Osteocyte (in vitro differentiated cells): ENCODE measurements at regions not wholly inside any gene's neighbourhood (a gene's known extent, or its start where the extent isn't known, plus 50 kb on each side); places are given as distances from the start of the nearest gene placed in this dataset.

Experiments
- DNase-seq: peaks from one replicate; pipeline ENCODE4 v3.0.0; 2021; ENCODE audit warnings: mixed read lengths; ENCODE audit not compliant: unreplicated experiment; ENCODE audit errors: extremely low spot score
- H3K27ac Mint-ChIP-seq: one replicate; pipeline ENCODE4 v1.8.0; 2021; ENCODE audit warnings: mild to moderate bottlenecking, mixed read lengths; ENCODE audit not compliant: unreplicated experiment
- H3K27me3 Mint-ChIP-seq: one replicate; pipeline ENCODE4 v1.8.0; 2021; ENCODE audit warnings: mixed read lengths; ENCODE audit not compliant: unreplicated experiment
- H3K36me3 Mint-ChIP-seq: one replicate; pipeline ENCODE4 v1.8.0; 2021; ENCODE audit warnings: mixed read lengths; ENCODE audit not compliant: unreplicated experiment
- H3K4me1 Mint-ChIP-seq: one replicate; pipeline ENCODE4 v1.8.0; 2021; ENCODE audit warnings: mixed read lengths; ENCODE audit not compliant: unreplicated experiment
- H3K4me3 Mint-ChIP-seq: one replicate; pipeline ENCODE4 v1.8.0; 2021; ENCODE audit warnings: mild to moderate bottlenecking, moderate library complexity, mixed read lengths; ENCODE audit not compliant: unreplicated experiment
- H3K9me3 Mint-ChIP-seq: one replicate; pipeline ENCODE4 v1.8.0; 2021; ENCODE audit warnings: mixed read lengths; ENCODE audit not compliant: unreplicated experiment
- TF ChIP-seq, protein P1 (sequence below): fragments of 200-600 bp; sonication (generic); IDR thresholded peaks from 2 replicates; pipeline ENCODE4 v1.5.0; 2021; ENCODE audit warnings: antibody characterized with exemption, mild to moderate bottlenecking, moderate library complexity

DNA sequence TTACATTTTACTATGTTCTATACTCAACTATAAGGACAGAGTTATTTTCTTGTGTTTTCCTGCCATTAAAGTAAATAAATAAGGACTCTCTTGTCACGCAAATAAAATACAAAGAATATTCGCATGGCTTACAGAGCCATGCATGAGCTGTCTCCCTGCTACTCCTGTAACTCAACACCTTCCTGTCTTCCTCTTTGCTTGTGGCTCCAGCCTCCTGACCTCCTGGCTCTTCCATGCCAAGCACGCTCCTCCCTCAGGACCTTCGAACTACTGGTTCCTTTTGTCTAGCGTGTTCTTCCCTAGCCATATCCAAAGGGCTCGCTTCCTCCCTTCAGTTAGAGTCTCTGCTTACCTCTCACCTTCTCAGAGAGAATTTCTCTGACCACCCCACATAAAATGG lies 124.3 kb upstream of the TMC3 start:
- no peak overlapping the region for H3K27ac Mint-ChIP-seq
- TF ChIP-seq, protein P1, sequence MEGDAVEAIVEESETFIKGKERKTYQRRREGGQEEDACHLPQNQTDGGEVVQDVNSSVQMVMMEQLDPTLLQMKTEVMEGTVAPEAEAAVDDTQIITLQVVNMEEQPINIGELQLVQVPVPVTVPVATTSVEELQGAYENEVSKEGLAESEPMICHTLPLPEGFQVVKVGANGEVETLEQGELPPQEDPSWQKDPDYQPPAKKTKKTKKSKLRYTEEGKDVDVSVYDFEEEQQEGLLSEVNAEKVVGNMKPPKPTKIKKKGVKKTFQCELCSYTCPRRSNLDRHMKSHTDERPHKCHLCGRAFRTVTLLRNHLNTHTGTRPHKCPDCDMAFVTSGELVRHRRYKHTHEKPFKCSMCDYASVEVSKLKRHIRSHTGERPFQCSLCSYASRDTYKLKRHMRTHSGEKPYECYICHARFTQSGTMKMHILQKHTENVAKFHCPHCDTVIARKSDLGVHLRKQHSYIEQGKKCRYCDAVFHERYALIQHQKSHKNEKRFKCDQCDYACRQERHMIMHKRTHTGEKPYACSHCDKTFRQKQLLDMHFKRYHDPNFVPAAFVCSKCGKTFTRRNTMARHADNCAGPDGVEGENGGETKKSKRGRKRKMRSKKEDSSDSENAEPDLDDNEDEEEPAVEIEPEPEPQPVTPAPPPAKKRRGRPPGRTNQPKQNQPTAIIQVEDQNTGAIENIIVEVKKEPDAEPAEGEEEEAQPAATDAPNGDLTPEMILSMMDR = no peak

DNA sequence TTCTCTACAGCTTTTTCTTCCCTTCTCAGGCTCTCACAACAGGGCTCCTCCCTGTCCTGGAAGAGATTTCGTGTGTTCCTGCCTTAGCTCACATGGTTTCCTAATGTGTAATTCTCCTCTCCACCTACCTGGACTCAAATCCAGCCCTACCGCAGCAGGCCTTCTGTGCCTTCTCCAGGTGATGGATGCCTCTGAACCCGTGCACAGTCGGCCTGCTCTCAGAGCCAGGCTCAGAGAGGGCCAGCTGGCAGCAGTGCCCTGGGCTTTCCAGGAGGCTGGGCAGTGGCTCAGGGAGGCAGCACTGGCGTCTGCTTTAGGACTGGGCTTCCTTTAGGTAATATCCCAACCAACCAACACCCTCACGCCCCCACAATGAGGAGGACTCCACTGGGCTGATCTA lies 123.2 kb upstream of the TMC3 start:
- H3K4me1 Mint-ChIP-seq = no peaks in the 10 kb centered on the region
- TF ChIP-seq, protein P1 = no peak
- no peak for DNase-seq
- peaks cover 2% of the 10 kb centered on the region for H3K27me3 Mint-ChIP-seq
- no peaks in the 10 kb centered on the region for H3K36me3 Mint-ChIP-seq
- peaks cover 12% of the 10 kb centered on the region for H3K9me3 Mint-ChIP-seq
- H3K27ac Mint-ChIP-seq = no peak overlapping the region
- H3K4me3 Mint-ChIP-seq = no peak overlapping the region

More for the DNA sequence above, 124.3 kb upstream of the TMC3 start:
- Mint-ChIP-seq H3K4me3 (no peak overlapping the region), H3K27me3 (peaks cover 2% of the 10 kb centered on the region), H3K4me1 (no peaks in the 10 kb centered on the region), H3K9me3 (peaks cover 12% of the 10 kb centered on the region), H3K36me3 (no peaks in the 10 kb centered on the region)
- DNase-seq = no peak

DNA sequence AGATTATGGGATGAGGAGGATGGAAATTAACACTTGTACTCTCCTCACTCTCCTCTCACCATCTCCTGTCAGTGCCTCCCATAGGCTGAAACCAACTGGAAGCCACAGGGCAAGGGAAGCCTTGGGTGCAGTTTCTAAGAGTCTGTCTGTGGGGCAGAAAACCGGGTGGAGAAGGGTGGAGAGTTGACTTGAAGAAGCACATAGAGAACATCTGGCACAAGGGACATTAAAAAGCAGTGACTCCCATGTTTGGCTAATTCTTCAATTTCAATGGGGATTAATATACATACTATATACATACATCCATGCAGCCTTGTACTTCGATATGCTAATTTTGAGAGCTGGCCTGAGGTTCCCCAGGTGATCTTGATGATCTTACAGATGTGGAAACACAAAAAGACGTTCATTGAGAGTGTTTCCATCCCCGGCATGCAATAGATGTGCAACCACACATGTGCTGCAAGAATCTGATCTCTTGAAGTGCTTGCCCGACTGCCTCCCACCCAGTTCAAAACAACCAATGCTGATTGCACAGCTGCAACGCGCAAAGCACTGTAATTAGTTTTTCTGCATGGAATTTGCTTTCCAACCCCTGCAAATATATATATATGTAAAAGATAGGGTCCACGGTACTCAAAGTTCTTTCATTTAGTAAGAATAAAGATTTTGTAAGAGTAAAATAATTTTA lies 121.9 kb upstream of the TMC3 start:
- no peak for DNase-seq
- no peak overlapping the region for H3K27ac Mint-ChIP-seq
- TF ChIP-seq, protein P1 = no peak
- H3K9me3 Mint-ChIP-seq = peaks cover 12% of the 10 kb centered on the region
- no peaks in the 10 kb centered on the region for H3K4me1 Mint-ChIP-seq
- H3K36me3 Mint-ChIP-seq = no peaks in the 10 kb centered on the region
- peaks cover 6% of the 10 kb centered on the region for H3K27me3 Mint-ChIP-seq
- no peak overlapping the region for H3K4me3 Mint-ChIP-seq

DNA sequence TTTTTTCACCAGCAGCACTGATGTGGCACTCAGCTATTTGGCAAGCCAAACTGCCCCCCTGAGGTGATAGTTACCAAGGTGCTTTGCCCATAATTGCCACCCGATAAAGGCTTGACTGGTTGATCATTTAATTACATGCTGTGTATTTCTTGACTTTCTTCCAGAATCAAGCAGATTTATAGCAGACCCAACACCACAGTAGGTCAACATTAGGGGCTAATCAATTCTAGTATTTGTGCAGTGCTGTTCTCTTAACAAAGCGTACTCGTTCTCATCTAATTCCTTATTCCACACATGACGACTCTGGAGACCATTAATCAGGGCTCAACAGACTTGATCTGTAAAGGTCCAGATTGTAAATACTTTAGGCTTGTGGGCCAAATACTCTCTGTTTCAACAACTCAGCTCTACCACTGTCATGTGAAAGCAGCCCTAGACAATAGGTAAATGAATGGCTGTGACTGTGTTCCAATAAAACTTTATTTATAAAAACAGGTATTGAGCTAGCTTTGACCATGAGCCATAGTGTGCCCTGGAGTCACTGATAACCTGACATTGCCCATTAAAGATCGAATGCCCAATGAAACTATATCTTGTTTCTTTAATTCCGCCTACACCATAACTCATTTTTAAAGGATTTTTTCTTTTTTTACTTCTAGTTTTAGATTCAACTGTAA lies 119.1 kb upstream of the TMC3 start:
- no peak for DNase-seq
- H3K27me3 Mint-ChIP-seq = peaks cover 9% of the 10 kb centered on the region
- TF ChIP-seq, protein P1 = no peak
- no peak overlapping the region for H3K4me3 Mint-ChIP-seq
- no peaks in the 10 kb centered on the region for H3K9me3 Mint-ChIP-seq
- H3K36me3 Mint-ChIP-seq = no peaks in the 10 kb centered on the region
- no peak overlapping the region for H3K27ac Mint-ChIP-seq
- H3K4me1 Mint-ChIP-seq = no peaks in the 10 kb centered on the region

DNA sequence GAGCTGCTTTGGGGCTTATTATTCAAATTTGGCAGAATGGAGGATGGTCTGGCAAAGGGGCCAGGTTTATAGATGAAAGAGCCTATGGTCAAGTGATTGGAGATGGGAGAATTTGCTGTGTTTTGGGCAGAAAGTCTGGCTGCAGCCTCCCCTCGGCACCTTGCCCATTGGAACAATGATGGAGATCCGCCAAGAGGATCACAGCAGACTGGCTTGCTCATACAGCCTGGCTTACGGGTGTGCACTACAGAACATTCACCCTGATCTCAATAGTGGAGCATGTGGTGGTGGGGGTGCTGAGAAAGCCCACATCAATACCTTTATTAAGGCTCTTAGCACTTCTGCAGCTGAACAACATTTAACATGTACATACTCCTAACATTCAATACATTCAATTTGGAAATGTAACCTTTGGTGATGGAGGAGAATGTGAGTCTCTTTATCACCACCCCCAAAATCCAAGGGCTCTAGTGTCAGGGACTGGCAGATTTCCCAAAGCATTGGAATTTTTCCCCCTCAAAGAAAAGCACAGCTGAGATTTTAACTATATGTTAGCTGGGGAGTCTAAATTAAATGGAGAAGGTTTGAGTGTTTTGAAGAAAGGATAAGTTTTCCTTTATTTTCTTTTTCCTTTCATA lies 118.4 kb upstream of the TMC3 start:
- Mint-ChIP-seq H3K9me3 (no peaks in the 10 kb centered on the region), H3K27me3 (peaks cover 9% of the 10 kb centered on the region), H3K27ac (no peak overlapping the region), H3K4me1 (no peaks in the 10 kb centered on the region), H3K36me3 (no peaks in the 10 kb centered on the region), H3K4me3 (no peak overlapping the region)
- TF ChIP-seq, protein P1 = no peak
- DNase-seq = no peak
